ENCODE measurements at regions not wholly inside any gene's neighbourhood (a gene's known extent, or its start where the extent isn't known, plus 50 kb on each side); places are given as distances from the start of the nearest gene placed in this dataset.

DNA sequence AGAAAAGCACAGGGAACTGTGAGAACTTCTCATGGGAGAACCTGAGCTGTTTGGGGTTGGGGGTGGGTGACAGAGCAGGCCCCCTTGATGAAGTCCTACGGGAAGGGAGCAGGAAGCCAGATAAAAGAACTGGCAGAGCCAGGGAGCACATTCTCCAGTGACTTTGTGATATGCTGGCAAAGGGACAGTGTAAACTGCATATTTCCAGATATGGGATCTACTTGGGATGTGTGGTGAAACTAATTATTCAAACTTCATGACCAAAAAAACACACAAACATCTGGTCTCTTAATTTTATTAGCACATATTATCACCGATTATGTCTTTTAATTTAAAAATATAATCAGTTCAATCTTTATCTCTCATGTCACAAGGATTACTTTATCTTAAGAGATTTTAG is 266.0 kb downstream of the PAPSS1 start:
- Histone ChIP-seq H3F3A (replicated peaks; ENCODE audit: low read depth) (no peaks in the 10 kb centered on the region), H3K27me3 (ENCODE audit: insufficient read depth) (no peaks in the 10 kb centered on the region), H3K36me3 (ENCODE audit: insufficient read depth) (no peaks in the 10 kb centered on the region), H3K4me1 (ENCODE audit: insufficient read depth) (no peaks in the 10 kb centered on the region), H3K4me3 (no peak overlapping the region), H3K9me2 (ENCODE audit: insufficient read depth) (no peaks in the 10 kb centered on the region), H2AFZ (no peak overlapping the region), H3K79me2 (replicated peaks; ENCODE audit: insufficient read depth) (no peaks in the 10 kb centered on the region), H3K4me2 (no peak overlapping the region), H3K27ac (ENCODE audit: low read depth) (no peak overlapping the region), H4K20me1 (replicated peaks; ENCODE audit: insufficient read depth) (no peaks in the 10 kb centered on the region)
- ATAC-seq: no peak
- Mint-ChIP-seq H3K4me1 (peaks cover 11% of the 10 kb centered on the region), H3K9me3 (no peaks in the 10 kb centered on the region), H3K36me3 (ENCODE audit: low read depth) (no peaks in the 10 kb centered on the region), H3K27me3 (ENCODE audit: insufficient read depth, low read depth, poor library complexity) (no peaks in the 10 kb centered on the region), H3K27ac (no peak overlapping the region), H3K4me3 (no peak overlapping the region)
- TF ChIP-seq EZH2 (IDR thresholded peaks at IDR 0.05; ENCODE audit: low read depth, unreplicated experiment): no peak
- TF ChIP-seq, protein P1, sequence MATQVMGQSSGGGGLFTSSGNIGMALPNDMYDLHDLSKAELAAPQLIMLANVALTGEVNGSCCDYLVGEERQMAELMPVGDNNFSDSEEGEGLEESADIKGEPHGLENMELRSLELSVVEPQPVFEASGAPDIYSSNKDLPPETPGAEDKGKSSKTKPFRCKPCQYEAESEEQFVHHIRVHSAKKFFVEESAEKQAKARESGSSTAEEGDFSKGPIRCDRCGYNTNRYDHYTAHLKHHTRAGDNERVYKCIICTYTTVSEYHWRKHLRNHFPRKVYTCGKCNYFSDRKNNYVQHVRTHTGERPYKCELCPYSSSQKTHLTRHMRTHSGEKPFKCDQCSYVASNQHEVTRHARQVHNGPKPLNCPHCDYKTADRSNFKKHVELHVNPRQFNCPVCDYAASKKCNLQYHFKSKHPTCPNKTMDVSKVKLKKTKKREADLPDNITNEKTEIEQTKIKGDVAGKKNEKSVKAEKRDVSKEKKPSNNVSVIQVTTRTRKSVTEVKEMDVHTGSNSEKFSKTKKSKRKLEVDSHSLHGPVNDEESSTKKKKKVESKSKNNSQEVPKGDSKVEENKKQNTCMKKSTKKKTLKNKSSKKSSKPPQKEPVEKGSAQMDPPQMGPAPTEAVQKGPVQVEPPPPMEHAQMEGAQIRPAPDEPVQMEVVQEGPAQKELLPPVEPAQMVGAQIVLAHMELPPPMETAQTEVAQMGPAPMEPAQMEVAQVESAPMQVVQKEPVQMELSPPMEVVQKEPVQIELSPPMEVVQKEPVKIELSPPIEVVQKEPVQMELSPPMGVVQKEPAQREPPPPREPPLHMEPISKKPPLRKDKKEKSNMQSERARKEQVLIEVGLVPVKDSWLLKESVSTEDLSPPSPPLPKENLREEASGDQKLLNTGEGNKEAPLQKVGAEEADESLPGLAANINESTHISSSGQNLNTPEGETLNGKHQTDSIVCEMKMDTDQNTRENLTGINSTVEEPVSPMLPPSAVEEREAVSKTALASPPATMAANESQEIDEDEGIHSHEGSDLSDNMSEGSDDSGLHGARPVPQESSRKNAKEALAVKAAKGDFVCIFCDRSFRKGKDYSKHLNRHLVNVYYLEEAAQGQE (IDR thresholded peaks at IDR 0.05; ENCODE audit: unreplicated experiment): no peak
- TF ChIP-seq, protein P2, sequence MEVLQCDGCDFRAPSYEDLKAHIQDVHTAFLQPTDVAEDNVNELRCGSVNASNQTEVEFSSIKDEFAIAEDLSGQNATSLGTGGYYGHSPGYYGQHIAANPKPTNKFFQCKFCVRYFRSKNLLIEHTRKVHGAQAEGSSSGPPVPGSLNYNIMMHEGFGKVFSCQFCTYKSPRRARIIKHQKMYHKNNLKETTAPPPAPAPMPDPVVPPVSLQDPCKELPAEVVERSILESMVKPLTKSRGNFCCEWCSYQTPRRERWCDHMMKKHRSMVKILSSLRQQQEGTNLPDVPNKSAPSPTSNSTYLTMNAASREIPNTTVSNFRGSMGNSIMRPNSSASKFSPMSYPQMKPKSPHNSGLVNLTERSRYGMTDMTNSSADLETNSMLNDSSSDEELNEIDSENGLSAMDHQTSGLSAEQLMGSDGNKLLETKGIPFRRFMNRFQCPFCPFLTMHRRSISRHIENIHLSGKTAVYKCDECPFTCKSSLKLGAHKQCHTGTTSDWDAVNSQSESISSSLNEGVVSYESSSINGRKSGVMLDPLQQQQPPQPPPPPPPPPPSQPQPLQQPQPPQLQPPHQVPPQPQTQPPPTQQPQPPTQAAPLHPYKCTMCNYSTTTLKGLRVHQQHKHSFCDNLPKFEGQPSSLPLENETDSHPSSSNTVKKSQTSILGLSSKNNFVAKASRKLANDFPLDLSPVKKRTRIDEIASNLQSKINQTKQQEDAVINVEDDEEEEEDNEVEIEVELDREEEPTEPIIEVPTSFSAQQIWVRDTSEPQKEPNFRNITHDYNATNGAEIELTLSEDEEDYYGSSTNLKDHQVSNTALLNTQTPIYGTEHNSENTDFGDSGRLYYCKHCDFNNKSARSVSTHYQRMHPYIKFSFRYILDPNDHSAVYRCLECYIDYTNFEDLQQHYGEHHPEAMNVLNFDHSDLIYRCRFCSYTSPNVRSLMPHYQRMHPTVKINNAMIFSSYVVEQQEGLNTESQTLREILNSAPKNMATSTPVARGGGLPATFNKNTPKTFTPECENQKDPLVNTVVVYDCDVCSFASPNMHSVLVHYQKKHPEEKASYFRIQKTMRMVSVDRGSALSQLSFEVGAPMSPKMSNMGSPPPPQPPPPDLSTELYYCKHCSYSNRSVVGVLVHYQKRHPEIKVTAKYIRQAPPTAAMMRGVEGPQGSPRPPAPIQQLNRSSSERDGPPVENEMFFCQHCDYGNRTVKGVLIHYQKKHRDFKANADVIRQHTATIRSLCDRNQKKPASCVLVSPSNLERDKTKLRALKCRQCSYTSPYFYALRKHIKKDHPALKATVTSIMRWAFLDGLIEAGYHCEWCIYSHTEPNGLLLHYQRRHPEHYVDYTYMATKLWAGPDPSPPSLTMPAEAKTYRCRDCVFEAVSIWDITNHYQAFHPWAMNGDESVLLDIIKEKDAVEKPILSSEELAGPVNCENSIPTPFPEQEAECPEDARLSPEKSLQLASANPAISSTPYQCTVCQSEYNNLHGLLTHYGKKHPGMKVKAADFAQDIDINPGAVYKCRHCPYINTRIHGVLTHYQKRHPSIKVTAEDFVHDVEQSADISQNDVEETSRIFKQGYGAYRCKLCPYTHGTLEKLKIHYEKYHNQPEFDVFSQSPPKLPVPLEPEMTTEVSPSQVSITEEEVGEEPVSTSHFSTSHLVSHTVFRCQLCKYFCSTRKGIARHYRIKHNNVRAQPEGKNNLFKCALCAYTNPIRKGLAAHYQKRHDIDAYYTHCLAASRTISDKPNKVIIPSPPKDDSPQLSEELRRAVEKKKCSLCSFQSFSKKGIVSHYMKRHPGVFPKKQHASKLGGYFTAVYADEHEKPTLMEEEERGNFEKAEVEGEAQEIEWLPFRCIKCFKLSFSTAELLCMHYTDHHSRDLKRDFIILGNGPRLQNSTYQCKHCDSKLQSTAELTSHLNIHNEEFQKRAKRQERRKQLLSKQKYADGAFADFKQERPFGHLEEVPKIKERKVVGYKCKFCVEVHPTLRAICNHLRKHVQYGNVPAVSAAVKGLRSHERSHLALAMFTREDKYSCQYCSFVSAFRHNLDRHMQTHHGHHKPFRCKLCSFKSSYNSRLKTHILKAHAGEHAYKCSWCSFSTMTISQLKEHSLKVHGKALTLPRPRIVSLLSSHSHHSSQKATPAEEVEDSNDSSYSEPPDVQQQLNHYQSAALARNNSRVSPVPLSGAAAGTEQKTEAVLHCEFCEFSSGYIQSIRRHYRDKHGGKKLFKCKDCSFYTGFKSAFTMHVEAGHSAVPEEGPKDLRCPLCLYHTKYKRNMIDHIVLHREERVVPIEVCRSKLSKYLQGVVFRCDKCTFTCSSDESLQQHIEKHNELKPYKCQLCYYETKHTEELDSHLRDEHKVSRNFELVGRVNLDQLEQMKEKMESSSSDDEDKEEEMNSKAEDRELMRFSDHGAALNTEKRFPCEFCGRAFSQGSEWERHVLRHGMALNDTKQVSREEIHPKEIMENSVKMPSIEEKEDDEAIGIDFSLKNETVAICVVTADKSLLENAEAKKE (CRISPR knock-in tag; IDR thresholded peaks at IDR 0.05): no peak
- no peak for TF ChIP-seq EZH2phosphoT487 (IDR thresholded peaks at IDR 0.05; ENCODE audit: unreplicated experiment)
- no peak for TF ChIP-seq JUNB (IDR thresholded peaks at IDR 0.05; ENCODE audit: unreplicated experiment)
- TF ChIP-seq ZNF331 (CRISPR knock-in tag; IDR thresholded peaks at IDR 0.05; ENCODE audit: low read depth): no peak
- no peak for TF ChIP-seq ZNF114 (CRISPR knock-in tag; IDR thresholded peaks at IDR 0.05)
- TF ChIP-seq, protein P3, sequence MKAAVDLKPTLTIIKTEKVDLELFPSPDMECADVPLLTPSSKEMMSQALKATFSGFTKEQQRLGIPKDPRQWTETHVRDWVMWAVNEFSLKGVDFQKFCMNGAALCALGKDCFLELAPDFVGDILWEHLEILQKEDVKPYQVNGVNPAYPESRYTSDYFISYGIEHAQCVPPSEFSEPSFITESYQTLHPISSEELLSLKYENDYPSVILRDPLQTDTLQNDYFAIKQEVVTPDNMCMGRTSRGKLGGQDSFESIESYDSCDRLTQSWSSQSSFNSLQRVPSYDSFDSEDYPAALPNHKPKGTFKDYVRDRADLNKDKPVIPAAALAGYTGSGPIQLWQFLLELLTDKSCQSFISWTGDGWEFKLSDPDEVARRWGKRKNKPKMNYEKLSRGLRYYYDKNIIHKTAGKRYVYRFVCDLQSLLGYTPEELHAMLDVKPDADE (IDR thresholded peaks at IDR 0.05): no peak
- TF ChIP-seq STAT1 (IDR thresholded peaks at IDR 0.05; ENCODE audit: unreplicated experiment): no peak
- TF ChIP-seq CREB1 (CRISPR knock-in tag; IDR thresholded peaks at IDR 0.05; ENCODE audit: low read depth): no peak
- no peak for DNase-seq (ENCODE audit: low spot score)

All from GM23338 (cell line).